Activated CD4-positive, alpha-beta T cell treated with anti-CD3 and anti-CD28 coated beads, Interleukin-2, amount 50 U/mL, for 16 hours (primary cell): ENCODE measurements at regions not wholly inside any gene's neighbourhood (a gene's known extent, or its start where the extent isn't known, plus 50 kb on each side); places are given as distances from the start of the nearest gene placed in this dataset.
"Not testable (repeated sequence)": the region's sequence is repeated elsewhere in the genome, so short reads cannot be mapped to it uniquely, and the experiment has no call there.

Experiments used
- DNase-seq: peaks from one replicate; pipeline ENCODE4 v3.0.0-alpha.2; 2020

- no peak for DNase-seq
Observed at GRCh38 chr7:25456467-25457171, 228.3 kb upstream of the NPVF start.

GRCh38 chr7:25459057-25459456, 230.8 kb upstream of the NPVF start:
- DNase-seq, result no peak

- no peak for DNase-seq
Observed at GRCh38 chr7:25460433-25460832, 232.1 kb upstream of the NPVF start.

- no peak for DNase-seq
Observed at GRCh38 chr7:25469669-25470068, 241.4 kb upstream of the NPVF start.

- DNase-seq, result no peak
Observed at GRCh38 chr7:25476863-25477499, 248.7 kb upstream of the NPVF start.

- not testable (repeated sequence) for DNase-seq
Observed at GRCh38 chr7:25478221-25478620, 249.9 kb upstream of the NPVF start.

GRCh38 chr7:25478925-25479324, 250.6 kb upstream of the NPVF start:
- DNase-seq, result no peak

GRCh38 chr7:25481891-25482290, 253.6 kb upstream of the NPVF start:
- no peak for DNase-seq

GRCh38 chr7:25482631-25483030, 254.3 kb upstream of the NPVF start:
- no peak for DNase-seq

GRCh38 chr7:25485026-25485425, 256.7 kb upstream of the NPVF start:
- DNase-seq, result no peak

- no peak for DNase-seq
Observed at GRCh38 chr7:25486656-25487055, 258.4 kb upstream of the NPVF start.

GRCh38 chr7:25493805-25494366, 265.6 kb upstream of the NPVF start:
- DNase-seq, result no peak

GRCh38 chr7:25494896-25495295, 266.6 kb upstream of the NPVF start:
- DNase-seq, result no peak

GRCh38 chr7:25495342-25496250, 267.3 kb upstream of the NPVF start:
- DNase-seq, result no peak

- peak; percentile 41 for DNase-seq
Observed at GRCh38 chr7:25496476-25497368, 268.4 kb upstream of the NPVF start.

GRCh38 chr7:25500393-25500921, 272.2 kb upstream of the NPVF start:
- no peak for DNase-seq

- DNase-seq, result no peak
Observed at GRCh38 chr7:25503306-25503705, 275.0 kb upstream of the NPVF start.

- DNase-seq, result no peak
Observed at GRCh38 chr7:25512061-25512687, 283.9 kb upstream of the NPVF start.

- peak; percentile 12 for DNase-seq
Observed at GRCh38 chr7:25515633-25516275, 287.5 kb upstream of the NPVF start.

- DNase-seq, result no peak
Observed at GRCh38 chr7:25517906-25518305, 289.6 kb upstream of the NPVF start.

- no peak for DNase-seq
Observed at GRCh38 chr7:25520017-25520416, 291.7 kb upstream of the NPVF start.
